ENCODE measurements at regions not wholly inside any gene's neighbourhood (a gene's known extent, or its start where the extent isn't known, plus 50 kb on each side); places are given as distances from the start of the nearest gene placed in this dataset.

DNA sequence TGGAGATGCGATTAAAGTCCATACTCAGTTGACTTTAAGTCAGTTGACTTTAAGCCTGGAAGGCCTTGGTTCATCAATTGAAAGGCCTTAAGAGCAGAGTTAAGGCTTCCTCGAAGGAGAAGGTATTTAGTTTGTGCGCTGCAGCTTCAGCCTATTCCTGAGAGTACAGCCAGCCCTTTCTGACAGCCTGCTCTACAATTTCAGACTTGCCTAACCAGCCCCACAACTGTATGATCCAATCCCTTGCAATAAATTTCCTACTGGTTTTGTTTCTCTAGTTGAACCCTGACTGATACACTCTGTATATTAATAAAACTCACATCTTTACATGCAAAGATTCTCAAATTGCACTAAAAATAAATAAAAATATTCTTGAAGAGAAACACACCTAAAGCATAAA lies 66.1 kb upstream of the RORA start:
- TF ChIP-seq, protein P1, sequence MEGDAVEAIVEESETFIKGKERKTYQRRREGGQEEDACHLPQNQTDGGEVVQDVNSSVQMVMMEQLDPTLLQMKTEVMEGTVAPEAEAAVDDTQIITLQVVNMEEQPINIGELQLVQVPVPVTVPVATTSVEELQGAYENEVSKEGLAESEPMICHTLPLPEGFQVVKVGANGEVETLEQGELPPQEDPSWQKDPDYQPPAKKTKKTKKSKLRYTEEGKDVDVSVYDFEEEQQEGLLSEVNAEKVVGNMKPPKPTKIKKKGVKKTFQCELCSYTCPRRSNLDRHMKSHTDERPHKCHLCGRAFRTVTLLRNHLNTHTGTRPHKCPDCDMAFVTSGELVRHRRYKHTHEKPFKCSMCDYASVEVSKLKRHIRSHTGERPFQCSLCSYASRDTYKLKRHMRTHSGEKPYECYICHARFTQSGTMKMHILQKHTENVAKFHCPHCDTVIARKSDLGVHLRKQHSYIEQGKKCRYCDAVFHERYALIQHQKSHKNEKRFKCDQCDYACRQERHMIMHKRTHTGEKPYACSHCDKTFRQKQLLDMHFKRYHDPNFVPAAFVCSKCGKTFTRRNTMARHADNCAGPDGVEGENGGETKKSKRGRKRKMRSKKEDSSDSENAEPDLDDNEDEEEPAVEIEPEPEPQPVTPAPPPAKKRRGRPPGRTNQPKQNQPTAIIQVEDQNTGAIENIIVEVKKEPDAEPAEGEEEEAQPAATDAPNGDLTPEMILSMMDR (IDR thresholded peaks at IDR 0.05), result no peak

DNA sequence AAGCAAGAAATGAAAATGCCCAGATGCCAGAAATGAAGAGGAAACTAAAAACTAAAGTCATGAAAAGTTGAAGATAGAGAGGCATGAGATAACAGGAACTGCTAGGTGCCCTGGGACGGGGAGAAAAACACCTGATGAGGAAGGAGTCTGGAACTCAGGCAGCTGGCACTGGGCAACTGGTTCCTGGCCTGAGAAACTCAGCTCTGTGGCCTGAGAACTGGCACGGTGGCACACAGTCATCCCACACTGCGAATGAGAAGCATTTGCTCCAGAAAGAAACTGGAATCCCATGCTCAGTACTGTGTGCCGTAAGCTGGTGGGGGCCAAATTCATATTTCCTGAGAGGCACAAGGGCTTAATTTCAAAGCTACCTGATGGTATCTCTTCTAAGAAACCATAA lies 53.6 kb upstream of the RORA start:
- TF ChIP-seq, protein P1 (IDR thresholded peaks at IDR 0.05), result no peak

DNA sequence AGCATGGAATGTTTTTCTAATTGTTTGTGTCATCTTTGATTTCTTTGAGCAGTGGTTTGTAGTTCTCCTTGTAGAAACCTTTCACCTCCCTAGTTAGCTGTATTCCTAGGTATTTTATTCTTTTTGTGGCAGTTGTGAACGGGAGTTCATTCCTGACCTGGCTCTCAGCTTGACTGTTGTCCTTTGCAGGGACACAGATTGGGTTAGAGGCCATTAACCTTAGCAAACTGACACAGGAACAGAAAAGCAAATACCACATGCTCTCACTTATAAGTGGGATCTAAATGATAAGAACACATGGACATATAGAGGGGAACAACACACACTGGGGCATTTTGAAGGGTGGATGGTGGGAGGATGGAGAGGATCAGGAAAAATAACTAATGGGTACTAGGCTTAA lies 52.2 kb upstream of the RORA start:
- TF ChIP-seq, protein P1 (IDR thresholded peaks at IDR 0.05), result no peak

Measured in LNCAP (cell line).